GM12891 (cell line): ENCODE measurements at regions not wholly inside any gene's neighbourhood (a gene's known extent, or its start where the extent isn't known, plus 50 kb on each side); places are given as distances from the start of the nearest gene placed in this dataset.
"Not testable (repeated sequence)": the region's sequence is repeated elsewhere in the genome, so short reads cannot be mapped to it uniquely, and the experiment has no call there.

Source experiments
- DNase-seq: peaks from one replicate; pipeline ENCODE4 v3.0.0; 2011; ENCODE audit warnings: low spot score; ENCODE audit not compliant: insufficient read length
- FAIRE-seq: peaks from 2 replicates; lab custom pipeline; 2011; peaks lifted over from hg19 to GRCh38; lab: Jason Lieb, UNC
- PAX5 ChIP-seq: IDR thresholded peaks from 2 replicates; pipeline ENCODE4 v1.6.1; 2011; ENCODE audit warnings: low read length, moderate library complexity, mild to moderate bottlenecking; ENCODE audit not compliant: insufficient read depth, severe bottlenecking
- POLR2A ChIP-seq: IDR thresholded peaks from 2 replicates; pipeline ENCODE4 v1.6.1; 2011; ENCODE audit warnings: low read depth, low read length, control low read depth
- POLR2AphosphoS5 ChIP-seq: IDR thresholded peaks from 2 replicates; pipeline ENCODE4 v1.6.1; 2011; ENCODE audit warnings: low read depth, low read length, control low read depth
- POU2F2 ChIP-seq: IDR thresholded peaks from 2 replicates; pipeline ENCODE4 v1.6.1; 2011; ENCODE audit warnings: low read depth, mild to moderate bottlenecking, control low read depth, low read length, moderate library complexity
- SPI1 ChIP-seq: IDR thresholded peaks from 2 replicates; pipeline ENCODE4 v1.6.1; 2011; ENCODE audit warnings: low read depth, low read length, control low read depth
- TAF1 ChIP-seq: IDR thresholded peaks from 2 replicates; pipeline ENCODE4 v1.6.1; 2011; ENCODE audit warnings: low read depth, low read length, control low read depth

- DNase-seq (no peak), FAIRE-seq (no peak)
- TF ChIP-seq SPI1: no peak
- TF ChIP-seq POLR2AphosphoS5: no peak
- no peak for TF ChIP-seq TAF1
- TF ChIP-seq PAX5: no peak
- no peak for TF ChIP-seq POLR2A
Observed at GRCh38 chr5:91315701-91316100, 67.4 kb downstream of the ARRDC3 start.

- peak; percentile 59 for FAIRE-seq
- no peak for TF ChIP-seq POU2F2
- TF ChIP-seq TAF1: no peak
- no peak for TF ChIP-seq POLR2AphosphoS5
Observed at GRCh38 chr5:91313757-91314673, 69.1 kb downstream of the ARRDC3 start.

GRCh38 chr5:91312698-91313097 lies 70.4 kb downstream of the ARRDC3 start:
- no peak for FAIRE-seq
- TF ChIP-seq POU2F2: no peak
- no peak for TF ChIP-seq TAF1
- TF ChIP-seq POLR2AphosphoS5: no peak
- TF ChIP-seq PAX5: no peak
- no peak for TF ChIP-seq POLR2A
- TF ChIP-seq SPI1: no peak

More at GRCh38 chr5:91313757-91314673, 69.1 kb downstream of the ARRDC3 start:
- no peak for DNase-seq

GRCh38 chr5:91311697-91312501 lies 71.2 kb downstream of the ARRDC3 start:
- DNase-seq (peak; percentile 32), FAIRE-seq (peak; percentile 93)
- TF ChIP-seq POU2F2 (0 out of 2 replicates have a peak, but pooled peaks have one; percentile 46), POLR2AphosphoS5 (no peak), SPI1 (peak; percentile 58)

More at GRCh38 chr5:91312698-91313097, 70.4 kb downstream of the ARRDC3 start:
- DNase-seq: no peak

- TF ChIP-seq SPI1 (no peak), POLR2AphosphoS5 (no peak), POLR2A (no peak), PAX5 (no peak), TAF1 (no peak), POU2F2 (no peak)
- FAIRE-seq (no peak), DNase-seq (no peak)
Observed at GRCh38 chr5:91311168-91311696, 71.9 kb downstream of the ARRDC3 start.

GRCh38 chr5:91308157-91308556 lies 75.0 kb downstream of the ARRDC3 start:
- FAIRE-seq, DNase-seq: not testable (repeated sequence)

GRCh38 chr5:91307048-91307447 lies 76.1 kb downstream of the ARRDC3 start:
- no peak for TF ChIP-seq POLR2AphosphoS5
- TF ChIP-seq POU2F2: no peak
- TF ChIP-seq POLR2A: no peak
- no peak for TF ChIP-seq SPI1
- TF ChIP-seq PAX5: no peak
- no peak for TF ChIP-seq TAF1
- DNase-seq: no peak
- FAIRE-seq: no peak

- FAIRE-seq: no peak
- TF ChIP-seq POU2F2: no peak
- TF ChIP-seq SPI1: no peak
- no peak for TF ChIP-seq PAX5
- TF ChIP-seq POLR2AphosphoS5: no peak
- no peak for TF ChIP-seq TAF1
- TF ChIP-seq POLR2A: no peak
- DNase-seq: no peak
Observed at GRCh38 chr5:91306497-91306896, 76.6 kb downstream of the ARRDC3 start.

- no peak for FAIRE-seq
- no peak for DNase-seq
- TF ChIP-seq PAX5: no peak
- TF ChIP-seq SPI1: no peak
- no peak for TF ChIP-seq TAF1
- TF ChIP-seq POLR2AphosphoS5: no peak
- no peak for TF ChIP-seq POLR2A
- no peak for TF ChIP-seq POU2F2
Observed at GRCh38 chr5:91305640-91306039, 77.5 kb downstream of the ARRDC3 start.

GRCh38 chr5:91304015-91304414 lies 79.1 kb downstream of the ARRDC3 start:
- DNase-seq, FAIRE-seq: not testable (repeated sequence)
